HL-60/S4 treated with phorbol 12-myristate 13-acetate at 8.2 ng/mL for 4 days and 3 days (cell line): ENCODE measurements at regions not wholly inside any gene's neighbourhood (a gene's known extent, or its start where the extent isn't known, plus 50 kb on each side); places are given as distances from the start of the nearest gene placed in this dataset.
"Not testable (repeated sequence)": the region's sequence is repeated elsewhere in the genome, so short reads cannot be mapped to it uniquely, and the experiment has no call there.

Source experiments
- in situ Hi-C: fragments of 300-500 bp; cut with MboI; formaldehyde crosslinking; loops from 2 replicates; pipeline ENCODE4 v1.15.0; 2022; ENCODE audit warnings: low sequenced_read_pairs

DNA sequence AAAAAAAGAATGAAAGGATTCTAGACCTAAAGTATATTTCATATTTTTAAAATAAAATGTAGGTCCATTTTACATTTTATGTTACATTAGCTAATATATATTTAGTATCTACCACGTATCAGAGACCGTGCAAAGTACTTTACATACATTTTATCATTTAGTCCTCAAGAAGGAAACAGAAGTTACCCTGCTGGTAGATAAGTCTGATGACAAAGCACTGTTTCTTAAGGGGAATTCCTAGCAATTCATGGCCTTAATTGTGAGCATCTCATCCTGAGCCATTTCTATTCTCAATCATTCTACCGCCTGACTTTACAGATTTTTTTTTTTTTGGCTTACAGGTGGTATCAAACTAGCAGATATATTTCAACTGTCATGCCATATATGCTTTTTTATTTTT is 367.7 kb downstream of the PRELID2 start:
- in situ Hi-C loops, result no loop called here

DNA sequence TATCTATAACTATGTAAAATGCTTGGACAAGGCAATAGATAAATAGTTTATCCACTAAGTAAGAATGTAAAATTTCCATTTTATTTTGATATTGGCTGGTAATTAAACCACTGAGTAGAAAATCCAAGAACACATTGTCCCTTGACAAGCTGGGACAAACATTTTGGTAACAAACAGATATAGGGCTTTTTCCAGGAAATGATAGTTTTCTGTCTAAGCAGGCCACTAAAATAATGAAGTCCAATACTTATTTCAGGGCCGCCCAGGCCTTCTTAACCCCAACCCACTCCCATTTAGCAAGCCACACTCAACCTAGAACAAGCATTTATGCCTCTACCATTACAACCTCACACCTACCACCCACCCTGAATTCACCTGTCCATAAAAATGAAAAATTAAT is 368.6 kb downstream of the PRELID2 start:
- in situ Hi-C loops, result no loop called here

DNA sequence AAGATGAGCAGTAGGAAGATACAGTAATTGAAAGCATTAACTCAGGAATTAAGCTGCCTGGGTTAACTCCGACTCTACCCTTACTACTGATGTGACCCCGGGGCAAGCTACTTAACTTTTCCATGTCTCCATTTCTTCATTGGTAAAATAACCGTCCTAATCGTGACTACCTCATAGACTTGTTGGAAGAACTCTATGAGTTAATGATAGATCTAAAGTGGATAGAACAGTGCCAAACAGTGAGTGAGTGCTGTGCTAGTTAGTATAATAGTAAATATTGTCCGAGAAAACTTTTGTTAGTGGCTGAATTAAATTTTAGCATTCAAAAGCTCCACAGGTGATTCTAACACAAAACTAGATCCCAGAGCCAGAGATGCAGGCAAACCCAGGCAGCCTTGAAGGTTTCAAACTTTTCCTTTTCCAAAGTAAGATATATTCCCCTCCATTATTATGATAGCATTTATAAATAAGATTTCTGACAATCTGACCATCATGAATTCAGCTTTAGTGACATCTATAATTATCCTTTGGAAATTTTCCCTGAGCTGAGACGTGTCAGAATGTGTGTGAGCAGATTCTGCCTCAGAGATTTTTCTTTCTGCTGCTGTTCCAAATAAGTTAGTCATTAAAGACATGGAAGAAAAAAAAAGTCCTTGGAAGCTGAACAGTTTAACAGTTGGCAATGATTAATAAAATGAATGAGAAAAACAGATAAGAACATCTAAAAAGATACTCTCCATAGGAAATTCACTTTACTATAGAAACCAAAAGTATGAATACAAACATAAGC is 369.5 kb downstream of the PRELID2 start:
- in situ Hi-C loops, result no loop called here

DNA sequence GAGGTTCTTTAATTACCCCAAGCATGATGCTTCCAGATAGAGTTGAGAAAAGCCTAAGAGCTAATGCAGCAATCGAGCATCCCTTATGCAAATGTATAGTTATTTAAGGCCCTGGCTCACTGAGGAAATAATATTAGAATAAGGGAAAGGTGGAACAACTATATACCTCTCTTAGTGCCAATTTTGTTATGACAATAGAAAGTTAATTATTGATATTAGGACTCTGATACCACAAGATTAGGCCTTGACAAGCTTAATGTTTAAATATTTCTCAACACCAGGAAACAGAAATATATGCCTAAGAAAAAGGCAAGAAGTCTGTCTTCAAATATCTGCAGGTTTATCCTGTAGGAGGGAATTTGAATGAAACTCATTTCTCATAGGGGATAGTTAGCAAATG is 371.0 kb downstream of the PRELID2 start:
- in situ Hi-C loops, result no loop called here

DNA sequence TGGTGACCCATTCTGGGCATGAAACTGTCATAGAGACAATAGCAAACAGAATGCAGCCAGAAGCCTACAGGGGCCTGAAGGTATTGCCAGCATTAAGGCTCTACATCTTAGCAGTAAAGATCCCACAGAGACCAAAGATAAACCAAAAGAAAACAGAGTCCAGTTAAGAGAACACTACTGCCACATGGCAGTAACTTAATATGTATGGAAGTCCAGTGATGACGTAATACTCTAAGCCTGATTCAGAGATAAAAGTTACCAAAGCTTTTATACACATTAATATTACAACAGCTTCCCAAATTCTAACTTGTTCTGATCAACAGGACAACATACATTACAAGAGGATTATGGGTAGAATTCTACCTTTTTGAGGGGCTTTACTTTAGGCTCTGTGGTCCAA is 371.5 kb downstream of the PRELID2 start:
- in situ Hi-C loops, result no loop called here

DNA sequence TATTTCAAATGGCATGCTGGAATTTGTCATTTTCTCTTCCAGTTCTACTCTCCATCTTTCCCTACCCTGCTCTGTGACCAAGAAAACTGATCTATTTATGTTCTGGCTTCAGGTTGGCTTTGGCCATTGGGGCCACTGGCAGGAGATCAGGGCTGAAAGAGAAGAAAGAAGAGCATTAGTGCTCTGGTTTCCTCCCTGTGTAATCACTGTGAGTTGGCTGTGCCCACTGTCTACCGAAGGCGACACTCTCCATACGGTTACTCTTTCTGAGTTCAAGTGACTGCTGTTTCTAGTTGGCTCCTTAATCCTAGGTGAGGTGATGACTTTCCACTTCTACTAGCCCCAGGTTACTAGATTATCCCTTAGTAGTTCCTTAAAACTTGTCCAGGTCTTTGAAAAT is 372.6 kb downstream of the PRELID2 start:
- in situ Hi-C loops, result no loop called here

DNA sequence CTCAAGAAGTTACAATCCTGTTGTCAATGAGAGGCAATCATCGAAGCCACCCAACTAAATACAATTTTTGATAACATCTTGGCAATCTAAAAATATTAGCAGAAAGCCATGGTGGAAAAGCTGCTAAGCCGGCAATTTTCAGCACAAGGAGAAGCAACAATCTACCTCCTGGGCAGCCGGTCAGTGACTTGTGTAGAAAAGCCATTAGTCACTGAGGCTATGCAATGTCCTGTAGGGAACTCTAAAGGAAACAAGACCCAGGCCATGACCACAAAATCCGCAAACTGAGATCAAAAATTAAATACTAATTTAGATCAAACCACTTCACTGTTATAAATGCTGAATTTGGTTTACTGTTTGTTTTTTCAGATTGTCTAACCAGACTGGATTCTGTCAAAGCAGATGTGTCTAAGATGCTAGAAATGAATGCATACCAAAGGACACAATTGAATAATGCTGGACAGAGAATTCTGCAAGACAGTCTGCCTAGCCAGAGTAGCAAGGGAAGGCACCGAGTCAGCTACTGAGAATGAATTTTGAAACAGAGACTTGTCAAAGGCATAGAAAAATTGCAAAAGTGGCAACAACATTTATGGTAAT is 384.8 kb downstream of the PRELID2 start:
- in situ Hi-C loops, result no loop called here

DNA sequence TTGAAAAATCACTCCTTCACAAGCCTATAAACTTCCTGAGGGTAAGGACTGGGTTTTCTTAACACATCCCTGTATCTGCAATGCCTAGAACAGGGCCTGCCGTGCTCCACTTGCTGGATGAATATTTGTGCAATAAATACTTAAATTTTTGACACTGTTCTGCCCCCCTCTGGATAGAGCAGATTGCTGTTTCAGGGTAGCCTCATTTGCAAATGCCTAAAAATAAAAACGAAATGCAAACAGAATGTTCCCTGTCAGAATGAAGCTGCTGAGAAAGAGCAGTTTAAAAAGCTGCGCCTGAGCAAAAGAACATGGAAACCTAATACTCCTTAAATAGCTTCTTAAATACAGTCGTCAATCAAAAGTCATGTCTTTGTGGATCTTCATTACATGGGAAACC is 385.3 kb downstream of the PRELID2 start:
- in situ Hi-C loops, result no loop called here

DNA sequence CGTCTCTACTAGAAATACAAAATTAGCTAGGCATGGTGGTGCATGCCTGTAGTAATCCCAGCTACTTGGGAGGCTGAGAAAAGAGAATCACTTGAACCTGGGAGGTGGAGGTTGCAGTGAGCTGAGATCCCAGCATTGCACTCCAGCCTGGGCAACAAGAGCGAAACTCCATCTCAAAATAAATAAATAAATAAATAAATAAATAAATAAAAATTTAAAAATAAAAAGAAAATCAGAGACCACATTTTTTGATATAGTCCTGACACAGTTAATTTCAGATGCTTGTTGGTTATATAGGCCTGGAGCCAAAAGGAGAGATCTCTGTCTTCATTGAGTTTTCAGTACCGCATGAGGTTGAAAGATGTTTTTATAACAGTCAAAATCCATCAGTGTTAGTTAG is 388.3 kb downstream of the PRELID2 start:
- in situ Hi-C loops, result not testable (repeated sequence)

DNA sequence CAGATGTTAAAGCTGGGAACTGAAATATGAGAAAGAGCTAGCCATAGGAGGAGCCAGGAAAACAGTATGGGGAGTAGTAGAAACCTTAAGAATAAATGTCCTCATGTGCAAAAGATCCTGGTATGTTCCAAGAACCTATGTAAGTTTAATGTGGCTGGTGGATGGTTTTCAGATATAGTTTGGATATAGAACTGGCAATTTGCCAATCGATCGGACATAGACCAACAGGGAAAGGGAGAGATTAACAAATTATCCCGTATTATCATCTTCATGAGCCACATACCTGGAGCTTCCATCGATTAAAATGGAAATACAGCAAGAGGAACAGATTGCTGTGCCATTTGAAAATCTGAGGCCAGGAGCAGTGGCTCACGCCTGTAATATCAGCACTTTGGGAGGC is 388.7 kb downstream of the PRELID2 start:
- in situ Hi-C loops, result no loop called here

DNA sequence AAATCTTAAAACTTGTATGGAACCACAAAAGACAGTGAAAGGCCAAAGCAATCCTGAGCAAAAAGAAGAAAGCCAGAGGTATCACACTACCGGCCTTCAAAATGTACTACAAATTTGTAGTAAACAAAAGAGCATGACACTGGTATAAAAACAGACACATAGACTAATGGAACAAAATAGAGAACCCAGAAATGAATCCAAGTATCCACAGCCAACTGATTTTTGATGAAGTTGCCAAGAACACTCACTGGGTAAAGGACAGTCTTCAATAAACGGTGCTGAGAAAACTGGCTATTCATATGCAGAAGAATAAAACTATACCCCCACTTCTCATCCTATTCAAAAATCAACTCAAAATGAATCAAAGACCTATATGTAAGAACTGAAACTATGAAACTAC is 390.1 kb downstream of the PRELID2 start:
- in situ Hi-C loops, result no loop called here

DNA sequence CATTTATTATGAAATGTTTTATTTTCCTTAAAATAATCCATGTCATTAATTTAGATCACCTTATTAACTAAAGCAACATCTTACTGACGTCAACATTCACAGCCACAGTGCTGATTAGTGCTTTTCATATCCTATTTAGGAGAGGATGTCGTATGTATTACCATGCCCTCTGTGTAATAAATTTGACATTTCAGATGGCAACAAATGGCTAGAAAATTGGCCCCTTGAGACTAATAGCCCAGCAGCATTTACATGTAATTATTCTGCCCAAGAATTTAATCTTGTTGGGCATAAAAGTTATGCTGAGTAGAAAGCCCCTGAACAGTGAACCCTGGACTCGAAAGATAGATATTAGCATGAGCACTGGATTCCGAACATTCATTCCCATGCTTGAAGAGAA is 391.2 kb downstream of the PRELID2 start:
- in situ Hi-C loops, result no loop called here

DNA sequence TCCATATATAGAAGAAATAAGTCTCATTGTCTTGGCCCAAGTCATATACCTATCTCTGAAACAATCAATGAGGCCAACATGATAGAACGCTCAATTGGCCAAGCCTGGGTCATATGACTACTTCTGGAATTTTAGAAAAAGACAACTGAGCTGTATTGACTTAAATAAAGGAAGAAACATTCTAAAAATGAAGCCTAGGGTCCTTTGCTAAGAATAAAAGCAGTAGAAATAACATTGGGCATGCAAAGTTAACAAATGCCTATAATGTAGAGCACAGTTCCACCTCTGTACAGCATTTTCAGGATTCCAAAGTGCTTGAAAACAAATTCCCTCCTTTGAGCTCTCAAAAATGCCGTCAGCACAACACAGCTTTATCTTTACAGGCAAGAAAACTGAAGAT is 391.8 kb downstream of the PRELID2 start:
- in situ Hi-C loops, result no loop called here

DNA sequence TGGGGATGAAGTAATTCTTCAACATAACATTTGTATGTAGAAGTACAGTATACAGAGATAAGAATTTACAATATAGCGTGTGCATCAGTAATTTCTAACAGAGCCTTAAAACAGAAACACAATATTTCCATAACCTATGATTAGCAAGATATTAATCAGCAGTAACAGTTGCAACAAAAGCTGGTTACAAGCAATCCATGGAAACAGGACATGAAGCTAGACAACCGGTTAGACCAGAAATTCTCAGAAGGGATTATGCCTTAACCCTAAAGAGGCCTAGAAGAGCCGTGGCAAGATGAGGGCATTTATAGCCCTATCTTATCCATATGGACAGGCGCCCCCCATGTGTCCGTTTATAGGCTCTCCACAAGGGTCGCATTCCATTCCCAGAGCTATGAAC is 392.5 kb downstream of the PRELID2 start:
- in situ Hi-C loops, result not testable (repeated sequence)

DNA sequence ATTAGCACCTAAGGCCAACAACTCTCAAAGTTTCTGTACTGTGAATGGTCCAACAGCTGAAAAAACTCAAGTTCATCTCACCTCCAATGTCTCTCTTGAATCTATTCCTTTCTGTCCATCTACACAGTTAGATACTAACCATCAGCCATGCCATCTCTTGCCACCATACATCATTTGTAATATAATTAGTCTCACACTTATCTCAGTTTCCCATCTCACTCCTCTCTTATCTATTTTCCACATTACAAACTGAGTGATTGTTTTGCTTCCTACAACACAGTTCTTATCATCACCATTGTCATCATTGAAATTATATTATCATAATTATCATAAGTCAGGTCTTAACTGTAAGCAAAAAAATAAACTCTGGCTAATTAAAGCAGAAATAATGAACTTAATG is 393.9 kb downstream of the PRELID2 start:
- in situ Hi-C loops, result no loop called here

DNA sequence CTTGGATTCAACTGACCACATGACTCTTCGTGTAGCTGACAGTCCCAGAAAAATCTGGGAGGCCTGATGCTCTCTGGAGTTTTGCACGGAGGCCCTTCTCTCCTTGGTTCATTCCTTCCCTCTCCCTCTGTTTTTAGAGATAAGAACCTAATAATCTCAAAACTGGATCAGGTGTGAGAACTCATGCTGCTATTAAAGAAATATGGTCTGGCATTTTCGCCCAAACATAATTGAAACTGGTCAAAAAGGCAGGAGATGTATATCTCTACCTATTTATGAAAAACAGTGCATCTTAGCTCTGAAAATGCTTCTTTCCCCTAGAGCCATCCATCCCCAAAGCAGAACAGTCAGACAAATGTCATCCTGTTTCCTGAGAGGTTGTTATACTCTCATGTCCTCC is 397.5 kb downstream of the PRELID2 start:
- in situ Hi-C loops, result no loop called here

DNA sequence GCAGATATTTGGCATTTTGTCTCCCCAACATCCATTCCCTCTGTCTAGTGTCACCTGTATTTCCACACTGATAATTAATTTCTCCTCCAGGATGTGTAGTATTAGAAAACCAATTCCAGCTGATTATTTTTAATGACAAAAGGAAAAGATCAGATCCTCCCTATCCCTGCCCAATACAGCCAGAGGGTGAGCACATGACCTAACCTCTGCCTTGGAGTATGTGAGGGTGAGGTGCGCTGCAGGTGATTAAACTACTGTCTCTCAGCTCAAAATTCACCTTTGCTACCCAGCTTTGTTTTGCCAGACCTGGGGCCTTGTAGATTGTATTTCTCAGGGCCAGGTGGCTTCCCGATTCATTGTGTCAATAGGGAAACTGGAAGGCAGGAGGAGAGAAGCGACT is 402.1 kb downstream of the PRELID2 start:
- in situ Hi-C loops, result no loop called here

DNA sequence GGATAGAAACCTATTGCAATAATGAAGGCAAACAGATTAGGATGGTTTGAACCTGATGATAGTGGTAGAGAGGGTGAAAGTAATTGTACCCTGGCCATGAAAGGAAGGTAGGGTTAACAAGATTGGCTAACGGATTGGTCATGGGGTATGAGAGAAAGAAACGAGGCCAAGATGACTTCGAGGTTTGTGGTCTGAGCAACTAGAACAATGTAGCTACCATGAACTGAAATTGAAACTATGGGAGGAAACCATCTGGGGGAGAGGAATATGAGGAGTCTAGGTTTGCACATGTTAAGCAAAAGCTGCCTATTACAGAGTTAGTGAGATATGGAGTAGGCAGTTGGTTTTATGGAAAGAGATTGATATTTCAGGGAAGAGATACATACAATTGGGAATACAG is 406.0 kb downstream of the PRELID2 start:
- in situ Hi-C loops, result no loop called here

DNA sequence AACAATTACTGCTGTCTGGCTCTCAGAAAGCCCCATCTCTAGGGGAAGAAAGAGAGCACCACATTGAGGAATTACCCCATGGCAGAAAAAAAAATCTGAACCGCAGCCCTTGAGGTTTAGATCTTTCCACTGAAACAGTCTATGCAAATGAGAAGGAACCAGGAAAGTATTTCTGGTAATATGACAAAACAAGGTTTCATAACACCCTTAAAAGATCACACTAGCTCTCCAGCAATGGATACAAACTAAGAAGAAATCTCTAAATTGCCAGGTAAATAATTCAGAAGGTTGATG is 427.1 kb downstream of the PRELID2 start:
- in situ Hi-C loops, result no loop called here

DNA sequence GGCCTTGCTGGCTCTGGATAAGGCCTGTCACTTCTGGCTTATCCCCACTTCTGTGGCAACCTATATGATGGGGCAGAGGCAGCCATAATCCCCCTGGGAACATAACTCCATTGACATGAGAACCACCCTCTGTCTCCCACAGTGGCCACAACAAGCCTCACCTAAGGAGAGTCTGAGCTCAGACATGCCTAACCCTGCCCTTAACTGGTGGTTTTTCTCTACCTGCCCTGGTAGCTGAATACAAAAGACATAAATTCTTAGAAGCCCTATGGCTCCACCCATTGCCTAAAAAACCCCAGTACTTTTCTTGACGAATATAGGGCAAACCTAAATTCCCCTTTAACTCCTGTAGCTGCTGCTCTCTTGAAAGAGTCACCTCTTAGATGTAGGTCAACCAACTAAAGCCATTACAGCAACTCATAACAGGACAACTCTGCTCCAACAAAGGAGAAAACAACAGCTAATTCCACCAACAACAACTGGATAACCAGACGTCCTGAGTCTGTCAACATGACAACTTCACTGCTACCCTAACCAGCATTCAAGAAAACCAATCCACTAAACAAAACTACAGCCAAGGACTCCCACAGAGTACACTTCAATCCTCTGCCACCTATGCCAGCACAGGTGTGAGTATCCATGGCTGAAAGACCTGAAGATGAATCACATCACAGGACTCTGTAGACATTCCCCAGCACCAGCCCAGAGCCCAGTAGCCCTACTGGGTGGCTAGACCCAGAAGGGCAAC is 427.7 kb downstream of the PRELID2 start:
- in situ Hi-C loops, result no loop called here

DNA sequence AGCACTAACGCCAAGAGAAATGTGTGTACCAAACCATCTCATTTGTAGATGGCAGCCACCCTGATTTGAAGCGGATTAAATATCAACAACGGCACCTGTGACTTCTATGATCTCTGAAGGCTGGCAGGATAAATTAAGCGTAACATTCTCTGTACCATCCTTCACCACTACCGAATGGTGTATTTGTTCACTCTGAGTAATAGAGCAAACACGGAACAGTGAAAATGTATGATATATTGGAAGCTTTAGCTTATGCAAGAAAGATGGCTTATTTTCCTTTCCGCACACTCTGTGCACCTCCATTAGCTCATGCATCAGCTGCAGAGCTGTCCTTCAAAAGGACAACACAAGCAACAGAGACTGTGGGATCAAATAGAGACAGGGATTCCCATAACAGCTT is 431.1 kb downstream of the PRELID2 start:
- in situ Hi-C loops, result no loop called here

DNA sequence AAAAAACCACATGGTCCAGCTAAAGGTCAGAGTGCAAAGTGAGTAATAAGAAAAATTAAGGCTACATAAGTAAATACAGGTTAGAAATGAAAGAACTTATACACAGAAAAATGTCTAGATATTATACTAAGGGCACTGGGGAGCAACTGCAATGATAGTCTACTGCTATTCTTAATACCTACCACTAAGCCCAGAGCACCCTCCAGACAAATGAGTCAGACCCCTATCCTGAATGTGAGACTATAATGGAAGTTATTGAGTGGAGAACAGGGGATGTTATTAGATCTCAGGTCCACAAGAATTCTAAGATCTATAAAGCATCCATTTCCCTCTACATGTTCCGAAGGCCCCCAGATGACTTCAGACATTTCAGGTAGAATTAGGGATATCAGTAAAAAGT is 438.3 kb downstream of the PRELID2 start:
- in situ Hi-C loops, result no loop called here
